ENCODE measurements at regions not wholly inside any gene's neighbourhood (a gene's known extent, or its start where the extent isn't known, plus 50 kb on each side); places are given as distances from the start of the nearest gene placed in this dataset.

GRCh38 chr12:108035372-108035771 is 93.7 kb upstream of the WSCD2 start (continued):
- no peak for TF ChIP-seq REST (IDR thresholded peaks at IDR 0.05; ENCODE audit: unreplicated experiment)
- TF ChIP-seq ZNF331 (CRISPR knock-in tag; IDR thresholded peaks at IDR 0.05; ENCODE audit: low read depth) = no peak
- no peak for TF ChIP-seq EZH2 (IDR thresholded peaks at IDR 0.05; ENCODE audit: low read depth, unreplicated experiment)
- no peak for TF ChIP-seq JUNB (IDR thresholded peaks at IDR 0.05; ENCODE audit: unreplicated experiment)
- TF ChIP-seq ETS1 (IDR thresholded peaks at IDR 0.05) = no peak
- TF ChIP-seq ZNF114 (CRISPR knock-in tag; IDR thresholded peaks at IDR 0.05) = no peak
- no peak for TF ChIP-seq EZH2phosphoT487 (IDR thresholded peaks at IDR 0.05; ENCODE audit: unreplicated experiment)
- no peak for TF ChIP-seq NANOG (IDR thresholded peaks at IDR 0.05; ENCODE audit: borderline replicate concordance)
- TF ChIP-seq CTCF (conservative IDR thresholded peaks at IDR 0.05; ENCODE audit: low read depth in 2 of 2) = no peak
- no peak for TF ChIP-seq CREB1 (CRISPR knock-in tag; IDR thresholded peaks at IDR 0.05; ENCODE audit: low read depth)

- DNase-seq (ENCODE audit: low spot score) = no peak
- H3K27me3 Mint-ChIP-seq (ENCODE audit: insufficient read depth, low read depth, poor library complexity) = peaks cover 8% of the 10 kb centered on the region
- H3F3A ChIP-seq (replicated peaks; ENCODE audit: low read depth) = no peaks in the 10 kb centered on the region
- H3K9me2 ChIP-seq (ENCODE audit: insufficient read depth) = no peaks in the 10 kb centered on the region
- no peaks in the 10 kb centered on the region for H3K9me3 Mint-ChIP-seq
- H3K79me2 ChIP-seq (replicated peaks; ENCODE audit: insufficient read depth) = no peaks in the 10 kb centered on the region
- no peak overlapping the region for H3K4me3 Mint-ChIP-seq
- no peaks in the 10 kb centered on the region for H4K20me1 ChIP-seq (replicated peaks; ENCODE audit: insufficient read depth)
- no peak overlapping the region for H3K27ac ChIP-seq (ENCODE audit: low read depth)
- H3K4me1 ChIP-seq (ENCODE audit: insufficient read depth) = no peaks in the 10 kb centered on the region
- H3K4me3 ChIP-seq = no peak overlapping the region
- no peaks in the 10 kb centered on the region for H3K36me3 ChIP-seq (ENCODE audit: insufficient read depth)
- peaks cover 9% of the 10 kb centered on the region for H3K4me1 Mint-ChIP-seq
- peaks cover 9% of the 10 kb centered on the region; the same call in 1 of the 2 replicates for H3K27me3 ChIP-seq (ENCODE audit: insufficient read depth)
- no peak for ATAC-seq
- no peak overlapping the region for H2AFZ ChIP-seq
- no peaks in the 10 kb centered on the region for H3K36me3 Mint-ChIP-seq (ENCODE audit: low read depth)
- H3K27ac Mint-ChIP-seq = no peak overlapping the region
- no peak overlapping the region for H3K4me2 ChIP-seq
- TF ChIP-seq CTCF (conservative IDR thresholded peaks at IDR 0.05; ENCODE audit: low read depth in 2 of 2) (no peak), CREB1 (CRISPR knock-in tag; IDR thresholded peaks at IDR 0.05; ENCODE audit: low read depth) (no peak), JUNB (IDR thresholded peaks at IDR 0.05; ENCODE audit: unreplicated experiment) (no peak), EZH2phosphoT487 (IDR thresholded peaks at IDR 0.05; ENCODE audit: unreplicated experiment) (no peak), ETS1 (IDR thresholded peaks at IDR 0.05) (no peak), NANOG (IDR thresholded peaks at IDR 0.05; ENCODE audit: borderline replicate concordance) (no peak)
Measured at GRCh38 chr12:108037960-108038359, 91.1 kb upstream of the WSCD2 start.

Measured in GM23338 (cell line).